ENCODE measurements at regions not wholly inside any gene's neighbourhood (a gene's known extent, or its start where the extent isn't known, plus 50 kb on each side); places are given as distances from the start of the nearest gene placed in this dataset.

DNA sequence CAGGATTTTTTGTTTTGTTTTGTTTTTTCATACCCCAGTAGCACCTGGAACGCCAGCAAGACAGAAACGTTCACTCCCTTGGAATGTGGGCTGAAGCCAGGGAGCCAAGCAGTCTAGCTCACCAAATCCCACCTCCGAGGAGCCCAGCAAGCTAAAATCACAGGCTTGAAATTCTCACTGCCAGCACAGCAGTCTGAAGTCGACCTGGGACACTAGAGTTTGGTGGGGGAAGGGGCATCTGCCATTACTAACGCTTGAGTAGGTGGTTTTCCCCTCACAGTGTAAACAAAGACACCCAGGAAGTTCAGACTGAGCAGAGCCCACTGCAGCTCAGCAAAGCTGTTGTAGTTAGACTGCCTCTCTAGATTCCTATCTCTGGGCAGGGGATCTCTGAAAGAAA lies 99.6 kb upstream of the FGF16 start:
- intact Hi-C loops (cut with micrococcal nuclease): no loop called here
- ChIA-PET RAD21 (ENCODE audit: low non-redundant PET in 1 of 2, low total read pairs in 2 of 2, uncharacterized antibody in 2 of 2, unreplicated experiment in 2 of 2) (no interaction called here), CTCF (no interaction called here), POLR2A (no interaction called here)
- ATAC-seq (no peak), DNase-seq (ENCODE audit: low read depth, low spot score) (no peak)
- Histone ChIP-seq H3K79me2 (ENCODE audit: insufficient read depth, low read length) (no peaks in the 10 kb centered on the region), H3K9me3 (ENCODE audit: control insufficient read depth in 1 of 2, insufficient read depth in 1 of 2, low read depth in 1 of 2, low read length in 2 of 2) (no peaks in the 10 kb centered on the region), H3K9me2 (ENCODE audit: insufficient read depth) (no peaks in the 10 kb centered on the region), H2AFZ (ENCODE audit: low read depth, low read length, poor library complexity, severe bottlenecking) (no peak overlapping the region), H3K36me3 (ENCODE audit: control insufficient read depth in 1 of 2, insufficient read depth in 2 of 2, low read length in 2 of 2) (no peaks in the 10 kb centered on the region), H3K4me1 (ENCODE audit: control insufficient read depth in 1 of 2, insufficient read depth in 2 of 2, low read length in 2 of 2) (no peaks in the 10 kb centered on the region), H3K9ac (ENCODE audit: low read length) (no peak overlapping the region), H3K27me3 (ENCODE audit: insufficient read depth, low read length) (no peaks in the 10 kb centered on the region), H3K27ac (ENCODE audit: low read depth, low read length) (no peak overlapping the region), H3K4me3 (replicated peaks in 1 of 2; ENCODE audit: low read depth in 1 of 2, low read length in 2 of 2) (no peak overlapping the region), H4K20me1 (ENCODE audit: insufficient read depth) (no peaks in the 10 kb centered on the region), H3K4me2 (ENCODE audit: low read length) (no peak overlapping the region)
- TF ChIP-seq FOSL1 (IDR thresholded peaks at IDR 0.05; ENCODE audit: low read depth) (no peak), SP1 (IDR thresholded peaks at IDR 0.05; ENCODE audit: low read depth) (no peak), SRF (IDR thresholded peaks at IDR 0.05; ENCODE audit: low read depth) (no peak), ELF1 (IDR thresholded peaks at IDR 0.05; ENCODE audit: borderline replicate concordance, low read depth) (no peak), ZNF274 (IDR thresholded peaks at IDR 0.05; ENCODE audit: low read depth, low read length) (no peak), YY1 (IDR thresholded peaks at IDR 0.05; ENCODE audit: extremely low read depth, insufficient replicate concordance, low read depth, low read length) (no peak)
- TF ChIP-seq, protein P1, sequence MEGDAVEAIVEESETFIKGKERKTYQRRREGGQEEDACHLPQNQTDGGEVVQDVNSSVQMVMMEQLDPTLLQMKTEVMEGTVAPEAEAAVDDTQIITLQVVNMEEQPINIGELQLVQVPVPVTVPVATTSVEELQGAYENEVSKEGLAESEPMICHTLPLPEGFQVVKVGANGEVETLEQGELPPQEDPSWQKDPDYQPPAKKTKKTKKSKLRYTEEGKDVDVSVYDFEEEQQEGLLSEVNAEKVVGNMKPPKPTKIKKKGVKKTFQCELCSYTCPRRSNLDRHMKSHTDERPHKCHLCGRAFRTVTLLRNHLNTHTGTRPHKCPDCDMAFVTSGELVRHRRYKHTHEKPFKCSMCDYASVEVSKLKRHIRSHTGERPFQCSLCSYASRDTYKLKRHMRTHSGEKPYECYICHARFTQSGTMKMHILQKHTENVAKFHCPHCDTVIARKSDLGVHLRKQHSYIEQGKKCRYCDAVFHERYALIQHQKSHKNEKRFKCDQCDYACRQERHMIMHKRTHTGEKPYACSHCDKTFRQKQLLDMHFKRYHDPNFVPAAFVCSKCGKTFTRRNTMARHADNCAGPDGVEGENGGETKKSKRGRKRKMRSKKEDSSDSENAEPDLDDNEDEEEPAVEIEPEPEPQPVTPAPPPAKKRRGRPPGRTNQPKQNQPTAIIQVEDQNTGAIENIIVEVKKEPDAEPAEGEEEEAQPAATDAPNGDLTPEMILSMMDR (IDR thresholded peaks at IDR 0.05 in 2 of 3, conservative IDR thresholded peaks at IDR 0.05 in 1 of 3; ENCODE audit: borderline replicate concordance in 1 of 3, insufficient read depth in 1 of 3, low read depth in 2 of 3, low read length in 2 of 3): no peak
- BruUV-seq (replicated peaks): no TSS peak

DNA sequence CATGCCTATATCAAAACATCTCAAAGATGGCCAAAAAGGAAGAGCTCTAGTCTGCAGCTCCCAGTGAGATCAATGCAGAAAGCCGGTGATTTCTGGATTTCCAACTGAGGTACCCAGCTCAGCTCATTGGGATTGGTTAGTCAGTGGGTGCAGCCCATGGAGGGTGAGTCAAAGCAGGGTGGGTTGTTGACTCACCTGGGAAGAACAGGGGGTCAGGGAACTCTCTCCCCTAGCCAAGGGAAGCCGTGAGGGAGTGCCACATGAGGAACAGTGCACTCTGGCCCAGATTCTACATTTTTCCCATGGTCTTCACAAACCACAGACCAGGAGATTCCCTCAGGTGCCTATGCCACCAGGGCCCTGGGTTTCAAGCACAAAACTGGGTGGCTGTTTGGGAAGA lies 57.3 kb upstream of the FGF16 start:
- H3K36me3 ChIP-seq (ENCODE audit: control insufficient read depth in 1 of 2, insufficient read depth in 2 of 2, low read length in 2 of 2): no peaks in the 10 kb centered on the region
- H3K9me3 ChIP-seq (ENCODE audit: control insufficient read depth in 1 of 2, insufficient read depth in 1 of 2, low read depth in 1 of 2, low read length in 2 of 2): no peaks in the 10 kb centered on the region
- no peaks in the 10 kb centered on the region for H3K79me2 ChIP-seq (ENCODE audit: insufficient read depth, low read length)
- H4K20me1 ChIP-seq (ENCODE audit: insufficient read depth): no peaks in the 10 kb centered on the region
- no peak overlapping the region for H3K9ac ChIP-seq (ENCODE audit: low read length)
- POLR2A ChIA-PET: no interaction called here
- H2AFZ ChIP-seq (ENCODE audit: low read depth, low read length, poor library complexity, severe bottlenecking): no peak overlapping the region
- ATAC-seq (no peak), DNase-seq (ENCODE audit: low read depth, low spot score) (no peak)
- RAD21 ChIA-PET (ENCODE audit: low non-redundant PET in 1 of 2, low total read pairs in 2 of 2, uncharacterized antibody in 2 of 2, unreplicated experiment in 2 of 2): no interaction called here
- no peaks in the 10 kb centered on the region for H3K4me1 ChIP-seq (ENCODE audit: control insufficient read depth in 1 of 2, insufficient read depth in 2 of 2, low read length in 2 of 2)
- H3K27ac ChIP-seq (ENCODE audit: low read depth, low read length): no peak overlapping the region
- TF ChIP-seq TCF7L2 (IDR thresholded peaks at IDR 0.05; ENCODE audit: borderline replicate concordance, extremely low read depth, insufficient read depth, insufficient read length) (no peak), SP1 (IDR thresholded peaks at IDR 0.05; ENCODE audit: low read depth) (no peak), POLR2AphosphoS5 (IDR thresholded peaks at IDR 0.05; ENCODE audit: low read depth, low read length) (no peak), EZH2 (IDR thresholded peaks at IDR 0.05) (no peak), EGR1 (IDR thresholded peaks at IDR 0.05; ENCODE audit: low read depth) (no peak), POLR2A (IDR thresholded peaks at IDR 0.05; ENCODE audit: borderline replicate concordance, extremely low read depth, insufficient read depth, insufficient read length) (no peak), FOSL1 (IDR thresholded peaks at IDR 0.05; ENCODE audit: low read depth) (no peak)
- TF ChIP-seq, protein P2, sequence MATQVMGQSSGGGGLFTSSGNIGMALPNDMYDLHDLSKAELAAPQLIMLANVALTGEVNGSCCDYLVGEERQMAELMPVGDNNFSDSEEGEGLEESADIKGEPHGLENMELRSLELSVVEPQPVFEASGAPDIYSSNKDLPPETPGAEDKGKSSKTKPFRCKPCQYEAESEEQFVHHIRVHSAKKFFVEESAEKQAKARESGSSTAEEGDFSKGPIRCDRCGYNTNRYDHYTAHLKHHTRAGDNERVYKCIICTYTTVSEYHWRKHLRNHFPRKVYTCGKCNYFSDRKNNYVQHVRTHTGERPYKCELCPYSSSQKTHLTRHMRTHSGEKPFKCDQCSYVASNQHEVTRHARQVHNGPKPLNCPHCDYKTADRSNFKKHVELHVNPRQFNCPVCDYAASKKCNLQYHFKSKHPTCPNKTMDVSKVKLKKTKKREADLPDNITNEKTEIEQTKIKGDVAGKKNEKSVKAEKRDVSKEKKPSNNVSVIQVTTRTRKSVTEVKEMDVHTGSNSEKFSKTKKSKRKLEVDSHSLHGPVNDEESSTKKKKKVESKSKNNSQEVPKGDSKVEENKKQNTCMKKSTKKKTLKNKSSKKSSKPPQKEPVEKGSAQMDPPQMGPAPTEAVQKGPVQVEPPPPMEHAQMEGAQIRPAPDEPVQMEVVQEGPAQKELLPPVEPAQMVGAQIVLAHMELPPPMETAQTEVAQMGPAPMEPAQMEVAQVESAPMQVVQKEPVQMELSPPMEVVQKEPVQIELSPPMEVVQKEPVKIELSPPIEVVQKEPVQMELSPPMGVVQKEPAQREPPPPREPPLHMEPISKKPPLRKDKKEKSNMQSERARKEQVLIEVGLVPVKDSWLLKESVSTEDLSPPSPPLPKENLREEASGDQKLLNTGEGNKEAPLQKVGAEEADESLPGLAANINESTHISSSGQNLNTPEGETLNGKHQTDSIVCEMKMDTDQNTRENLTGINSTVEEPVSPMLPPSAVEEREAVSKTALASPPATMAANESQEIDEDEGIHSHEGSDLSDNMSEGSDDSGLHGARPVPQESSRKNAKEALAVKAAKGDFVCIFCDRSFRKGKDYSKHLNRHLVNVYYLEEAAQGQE (IDR thresholded peaks at IDR 0.05; ENCODE audit: low read depth): no peak
- H3K27me3 ChIP-seq (ENCODE audit: insufficient read depth, low read length): no peaks in the 10 kb centered on the region
- no TSS peak for BruUV-seq (replicated peaks)
- no peaks in the 10 kb centered on the region for H3K9me2 ChIP-seq (ENCODE audit: insufficient read depth)
- CTCF ChIA-PET: no interaction called here
- no peak overlapping the region for H3K4me3 ChIP-seq (replicated peaks in 1 of 2; ENCODE audit: low read depth in 1 of 2, low read length in 2 of 2)
- no peak overlapping the region for H3K4me2 ChIP-seq (ENCODE audit: low read length)
- intact Hi-C loops (cut with micrococcal nuclease): no loop called here
